ENCODE measurements at regions not wholly inside any gene's neighbourhood (a gene's known extent, or its start where the extent isn't known, plus 50 kb on each side); places are given as distances from the start of the nearest gene placed in this dataset.

GRCh38 chr16:86978445-86979030, 338.7 kb downstream of the C16orf95 start:
- TF ChIP-seq, protein P1, sequence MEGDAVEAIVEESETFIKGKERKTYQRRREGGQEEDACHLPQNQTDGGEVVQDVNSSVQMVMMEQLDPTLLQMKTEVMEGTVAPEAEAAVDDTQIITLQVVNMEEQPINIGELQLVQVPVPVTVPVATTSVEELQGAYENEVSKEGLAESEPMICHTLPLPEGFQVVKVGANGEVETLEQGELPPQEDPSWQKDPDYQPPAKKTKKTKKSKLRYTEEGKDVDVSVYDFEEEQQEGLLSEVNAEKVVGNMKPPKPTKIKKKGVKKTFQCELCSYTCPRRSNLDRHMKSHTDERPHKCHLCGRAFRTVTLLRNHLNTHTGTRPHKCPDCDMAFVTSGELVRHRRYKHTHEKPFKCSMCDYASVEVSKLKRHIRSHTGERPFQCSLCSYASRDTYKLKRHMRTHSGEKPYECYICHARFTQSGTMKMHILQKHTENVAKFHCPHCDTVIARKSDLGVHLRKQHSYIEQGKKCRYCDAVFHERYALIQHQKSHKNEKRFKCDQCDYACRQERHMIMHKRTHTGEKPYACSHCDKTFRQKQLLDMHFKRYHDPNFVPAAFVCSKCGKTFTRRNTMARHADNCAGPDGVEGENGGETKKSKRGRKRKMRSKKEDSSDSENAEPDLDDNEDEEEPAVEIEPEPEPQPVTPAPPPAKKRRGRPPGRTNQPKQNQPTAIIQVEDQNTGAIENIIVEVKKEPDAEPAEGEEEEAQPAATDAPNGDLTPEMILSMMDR (IDR thresholded peaks at IDR 0.05; ENCODE audit: low read depth, low read length), result no peak
- no peak overlapping the region for H3K4me3 ChIP-seq (ENCODE audit: low read depth, low read length)

DNA sequence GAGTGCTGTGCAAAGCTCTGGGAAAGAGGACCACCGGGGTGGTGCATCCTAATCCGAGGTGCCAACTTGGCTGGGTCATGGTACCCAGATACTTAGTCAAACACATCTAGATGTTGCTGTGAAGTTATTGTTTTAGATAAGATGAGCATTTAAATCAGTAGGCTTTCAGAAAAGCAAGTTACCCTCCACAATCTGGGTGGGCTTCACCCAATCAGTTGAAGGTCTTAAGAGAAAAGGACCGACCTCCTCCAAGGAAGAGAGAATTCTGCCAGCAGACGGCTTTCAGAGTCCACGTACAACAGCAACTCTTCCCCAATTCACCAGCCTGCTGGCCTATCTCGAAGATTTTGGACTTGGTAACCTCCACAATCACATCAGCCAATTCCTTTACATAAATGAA, 338.1 kb downstream of the C16orf95 start:
- TF ChIP-seq, protein P1 (IDR thresholded peaks at IDR 0.05; ENCODE audit: low read depth, low read length), result no peak
- H3K4me3 ChIP-seq (ENCODE audit: low read depth, low read length), result no peak overlapping the region

DNA sequence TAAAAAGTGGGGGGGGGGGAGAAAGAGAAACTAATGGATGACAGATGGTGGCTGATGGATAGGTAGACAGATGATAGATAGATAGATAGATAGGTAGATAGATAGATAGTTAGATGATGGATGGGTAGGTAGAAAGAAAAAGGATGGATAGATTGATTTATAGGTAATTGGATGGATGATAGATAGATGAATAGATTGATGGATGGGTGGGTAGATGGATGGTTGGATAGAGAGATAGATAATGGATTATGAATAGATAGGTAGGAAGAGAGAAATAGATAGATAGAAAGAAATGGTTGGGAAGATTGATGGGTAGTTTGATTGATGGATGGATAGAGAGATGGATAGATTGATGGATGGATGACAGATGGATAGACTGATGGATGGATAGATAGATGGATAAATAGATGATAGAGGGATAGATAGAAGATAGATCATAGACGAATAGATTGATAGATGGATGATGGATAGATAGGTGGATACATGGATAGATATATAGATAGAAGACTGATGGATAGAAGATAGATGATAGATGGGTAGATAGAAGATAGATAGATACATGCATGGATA, 337.1 kb downstream of the C16orf95 start:
- H3K4me3 ChIP-seq (ENCODE audit: low read depth, low read length), result no peak overlapping the region
- TF ChIP-seq, protein P1 (IDR thresholded peaks at IDR 0.05; ENCODE audit: low read depth, low read length), result no peak

- TF ChIP-seq, protein P1 (IDR thresholded peaks at IDR 0.05; ENCODE audit: low read depth, low read length), result no peak
- no peak overlapping the region for H3K4me3 ChIP-seq (ENCODE audit: low read depth, low read length)
Observed at GRCh38 chr16:86980644-86981043, 336.5 kb downstream of the C16orf95 start.

DNA sequence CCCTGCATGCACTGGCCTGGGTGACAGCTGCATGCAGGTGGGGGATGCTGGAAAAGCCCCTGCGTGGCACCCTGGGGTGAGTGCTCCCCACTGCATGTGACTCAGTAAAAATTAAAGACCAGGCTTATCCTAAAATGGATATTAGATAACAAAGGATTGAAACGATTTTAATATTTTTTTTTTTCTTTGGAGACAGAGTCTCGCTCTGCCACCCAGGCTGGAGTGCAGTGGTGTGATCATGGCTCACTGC, 334.9 kb downstream of the C16orf95 start:
- no peak overlapping the region for H3K4me3 ChIP-seq (ENCODE audit: low read depth, low read length)
- TF ChIP-seq, protein P1 (IDR thresholded peaks at IDR 0.05; ENCODE audit: low read depth, low read length), result no peak

- TF ChIP-seq, protein P1 (IDR thresholded peaks at IDR 0.05; ENCODE audit: low read depth, low read length), result no peak
- no peak overlapping the region for H3K4me3 ChIP-seq (ENCODE audit: low read depth, low read length)
Observed at GRCh38 chr16:86982912-86983311, 334.3 kb downstream of the C16orf95 start.

- TF ChIP-seq, protein P1 (IDR thresholded peaks at IDR 0.05; ENCODE audit: low read depth, low read length), result no peak
- no peak overlapping the region for H3K4me3 ChIP-seq (ENCODE audit: low read depth, low read length)
Observed at GRCh38 chr16:86983621-86984020, 333.6 kb downstream of the C16orf95 start.
